ENCODE measurements at regions not wholly inside any gene's neighbourhood (a gene's known extent, or its start where the extent isn't known, plus 50 kb on each side); places are given as distances from the start of the nearest gene placed in this dataset.

- Histone ChIP-seq H3K4me3 (ENCODE audit: low read depth, low read length) (no peak overlapping the region), H3K36me3 (ENCODE audit: control insufficient read depth, insufficient read depth, low read length) (no peaks in the 10 kb centered on the region), H3K27me3 (replicated peaks; ENCODE audit: control insufficient read depth, insufficient read depth, low read length) (no peaks in the 10 kb centered on the region), H3K9me3 (no peaks in the 10 kb centered on the region), H3K4me1 (no peaks in the 10 kb centered on the region)
- no TSS peak for BruUV-seq (replicated peaks)
- no peaks in the 10 kb centered on the region for H3K4me1 Mint-ChIP-seq (ENCODE audit: low read depth, unreplicated experiment)
- ChIA-PET CTCF (no interaction called here), POLR2A (no interaction called here)
- no peak for DNase-seq
- TF ChIP-seq, protein P1, sequence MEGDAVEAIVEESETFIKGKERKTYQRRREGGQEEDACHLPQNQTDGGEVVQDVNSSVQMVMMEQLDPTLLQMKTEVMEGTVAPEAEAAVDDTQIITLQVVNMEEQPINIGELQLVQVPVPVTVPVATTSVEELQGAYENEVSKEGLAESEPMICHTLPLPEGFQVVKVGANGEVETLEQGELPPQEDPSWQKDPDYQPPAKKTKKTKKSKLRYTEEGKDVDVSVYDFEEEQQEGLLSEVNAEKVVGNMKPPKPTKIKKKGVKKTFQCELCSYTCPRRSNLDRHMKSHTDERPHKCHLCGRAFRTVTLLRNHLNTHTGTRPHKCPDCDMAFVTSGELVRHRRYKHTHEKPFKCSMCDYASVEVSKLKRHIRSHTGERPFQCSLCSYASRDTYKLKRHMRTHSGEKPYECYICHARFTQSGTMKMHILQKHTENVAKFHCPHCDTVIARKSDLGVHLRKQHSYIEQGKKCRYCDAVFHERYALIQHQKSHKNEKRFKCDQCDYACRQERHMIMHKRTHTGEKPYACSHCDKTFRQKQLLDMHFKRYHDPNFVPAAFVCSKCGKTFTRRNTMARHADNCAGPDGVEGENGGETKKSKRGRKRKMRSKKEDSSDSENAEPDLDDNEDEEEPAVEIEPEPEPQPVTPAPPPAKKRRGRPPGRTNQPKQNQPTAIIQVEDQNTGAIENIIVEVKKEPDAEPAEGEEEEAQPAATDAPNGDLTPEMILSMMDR (IDR thresholded peaks at IDR 0.05; ENCODE audit: insufficient read depth in 1 of 2, low read depth in 1 of 2, low read length in 1 of 2, severe bottlenecking in 1 of 2, unreplicated experiment in 1 of 2) = no peak
- no peaks in the 10 kb centered on the region for H3K9me3 Mint-ChIP-seq (ENCODE audit: unreplicated experiment)
- no peaks in the 10 kb centered on the region for H3K36me3 Mint-ChIP-seq (ENCODE audit: insufficient read depth, unreplicated experiment)
- H3K27me3 Mint-ChIP-seq (ENCODE audit: insufficient read depth, unreplicated experiment) = peaks cover 4% of the 10 kb centered on the region
- intact Hi-C loops (cut with micrococcal nuclease; ENCODE audit: unreplicated experiment) = loop anchor here (1.0 to 2.0 kb wide), 2 partner anchors 1108 to 1189 kb away; no protein-coding TSS in a partner anchor
- no peak overlapping the region for H3K4me3 Mint-ChIP-seq (ENCODE audit: unreplicated experiment)
- no peak overlapping the region for H3K27ac Mint-ChIP-seq (ENCODE audit: unreplicated experiment)
These were observed 649.1 kb upstream of the SORCS1 start for GRCh38 chr10:107813451-107814162.

- ChIA-PET POLR2A (no interaction called here), CTCF (no interaction called here)
- H3K27me3 Mint-ChIP-seq (ENCODE audit: insufficient read depth, unreplicated experiment) = peaks cover 4% of the 10 kb centered on the region
- no peak for DNase-seq
- Histone ChIP-seq H3K36me3 (ENCODE audit: control insufficient read depth, insufficient read depth, low read length) (no peaks in the 10 kb centered on the region), H3K9me3 (no peaks in the 10 kb centered on the region), H3K4me3 (ENCODE audit: low read depth, low read length) (no peak overlapping the region), H3K27me3 (replicated peaks; ENCODE audit: control insufficient read depth, insufficient read depth, low read length) (no peaks in the 10 kb centered on the region), H3K4me1 (no peaks in the 10 kb centered on the region)
- TF ChIP-seq, protein P1 (IDR thresholded peaks at IDR 0.05; ENCODE audit: insufficient read depth in 1 of 2, low read depth in 1 of 2, low read length in 1 of 2, severe bottlenecking in 1 of 2, unreplicated experiment in 1 of 2) = no peak
- no peaks in the 10 kb centered on the region for H3K4me1 Mint-ChIP-seq (ENCODE audit: low read depth, unreplicated experiment)
- intact Hi-C loops (cut with micrococcal nuclease; ENCODE audit: unreplicated experiment) = no loop called here
- no peak overlapping the region for H3K27ac Mint-ChIP-seq (ENCODE audit: unreplicated experiment)
- H3K4me3 Mint-ChIP-seq (ENCODE audit: unreplicated experiment) = no peak overlapping the region
- H3K9me3 Mint-ChIP-seq (ENCODE audit: unreplicated experiment) = no peaks in the 10 kb centered on the region
- no TSS peak for BruUV-seq (replicated peaks)
- no peaks in the 10 kb centered on the region for H3K36me3 Mint-ChIP-seq (ENCODE audit: insufficient read depth, unreplicated experiment)
These were observed 645.4 kb upstream of the SORCS1 start for GRCh38 chr10:107809889-107810288.

GRCh38 chr10:107807836-107808235, 643.3 kb upstream of the SORCS1 start:
- Mint-ChIP-seq H3K4me3 (ENCODE audit: unreplicated experiment) (no peak overlapping the region), H3K4me1 (ENCODE audit: low read depth, unreplicated experiment) (no peaks in the 10 kb centered on the region), H3K9me3 (ENCODE audit: unreplicated experiment) (no peaks in the 10 kb centered on the region), H3K27me3 (ENCODE audit: insufficient read depth, unreplicated experiment) (no peaks in the 10 kb centered on the region), H3K27ac (ENCODE audit: unreplicated experiment) (no peak overlapping the region), H3K36me3 (ENCODE audit: insufficient read depth, unreplicated experiment) (no peaks in the 10 kb centered on the region)
- intact Hi-C loops (cut with micrococcal nuclease; ENCODE audit: unreplicated experiment) = no loop called here
- no peaks in the 10 kb centered on the region for H3K36me3 ChIP-seq (ENCODE audit: control insufficient read depth, insufficient read depth, low read length)
- TF ChIP-seq, protein P1 (IDR thresholded peaks at IDR 0.05; ENCODE audit: insufficient read depth in 1 of 2, low read depth in 1 of 2, low read length in 1 of 2, severe bottlenecking in 1 of 2, unreplicated experiment in 1 of 2) = no peak
- no peaks in the 10 kb centered on the region for H3K9me3 ChIP-seq
- BruUV-seq (replicated peaks) = no TSS peak
- no peaks in the 10 kb centered on the region for H3K4me1 ChIP-seq
- ChIA-PET POLR2A (no interaction called here), CTCF (no interaction called here)
- H3K4me3 ChIP-seq (ENCODE audit: low read depth, low read length) = no peak overlapping the region
- no peaks in the 10 kb centered on the region for H3K27me3 ChIP-seq (replicated peaks; ENCODE audit: control insufficient read depth, insufficient read depth, low read length)
- no peak for DNase-seq
